Neural cell (in vitro differentiated cells): ENCODE measurements at regions not wholly inside any gene's neighbourhood (a gene's known extent, or its start where the extent isn't known, plus 50 kb on each side); places are given as distances from the start of the nearest gene placed in this dataset.

ENCODE experiments used
- H2AFZ ChIP-seq: fragments of 200-600, 300-800 bp; sonication (generic), shearing (Covaris generic); 2 replicates; pipeline ENCODE4 v1.6.0; 2014; ENCODE audit warnings: low read depth, mild to moderate bottlenecking, antibody characterized with exemption, low read length, moderate library complexity
- H3F3A ChIP-seq: fragments of 200-600 bp; shearing (Covaris generic); 2 replicates; pipeline ENCODE4 v1.6.1; 2016; ENCODE audit warnings: mild to moderate bottlenecking, moderate library complexity, mixed read lengths, antibody characterized with exemption, low read length; ENCODE audit not compliant: insufficient read depth, poor library complexity, severe bottlenecking
- H3K27ac ChIP-seq: fragments of 200-600, 300-800 bp; sonication (generic), shearing (Covaris generic); 2 replicates; pipeline ENCODE4 v1.5.1; 2014; ENCODE audit warnings: mild to moderate bottlenecking, low read length, moderate library complexity
- H3K27me3 ChIP-seq: fragments of 300-800, 200-600 bp; sonication (generic), shearing (Covaris generic); 2 replicates; pipeline ENCODE4 v1.6.0; 2014; ENCODE audit warnings: mild to moderate bottlenecking, low read depth, low read length, moderate library complexity; ENCODE audit not compliant: insufficient read depth
- H3K36me3 ChIP-seq: fragments of 300-800, 200-600 bp; sonication (generic), shearing (Covaris generic); 2 replicates; pipeline ENCODE4 v1.5.1; 2014; ENCODE audit warnings: mild to moderate bottlenecking, antibody characterized with exemption, low read length, moderate library complexity; ENCODE audit not compliant: insufficient read depth
- H3K4me2 ChIP-seq: fragments of 300-800, 200-600 bp; sonication (generic), shearing (Covaris generic); 2 replicates; pipeline ENCODE4 v1.6.0; 2014; ENCODE audit warnings: mild to moderate bottlenecking, low read length
- H3K4me3 ChIP-seq: fragments of 300-800, 200-600 bp; sonication (generic), shearing (Covaris generic); 2 replicates; pipeline ENCODE4 v1.5.1; 2014; ENCODE audit warnings: mild to moderate bottlenecking, low read length, moderate library complexity
- H3K79me2 ChIP-seq: fragments of 200-600 bp; shearing (Covaris generic); replicated peaks from 2 replicates; pipeline ENCODE4 v1.6.0; 2014; ENCODE audit warnings: mild to moderate bottlenecking, low read length, moderate library complexity; ENCODE audit not compliant: insufficient read depth
- H3K9ac ChIP-seq: fragments of 300-800, 200-600 bp; sonication (generic), shearing (Covaris generic); 2 replicates; pipeline ENCODE4 v1.6.1; 2016; ENCODE audit warnings: mild to moderate bottlenecking, low read length, mixed read lengths
- H3K9me2 ChIP-seq: fragments of 200-600 bp; shearing (Covaris generic); 2 replicates; pipeline ENCODE4 v1.6.1; 2016; ENCODE audit warnings: mild to moderate bottlenecking, low read length, mixed read lengths; ENCODE audit not compliant: insufficient read depth
- H3K9me3 ChIP-seq: fragments of 200-600, 300-800 bp; sonication (generic), shearing (Covaris generic); 2 replicates; pipeline ENCODE4 v1.6.1; 2016; ENCODE audit warnings: mild to moderate bottlenecking, mixed run types, low read length, moderate library complexity, mixed read lengths
- H4K20me1 ChIP-seq: fragments of 200-600 bp; shearing (Covaris generic); 2 replicates; pipeline ENCODE4 v1.6.1; 2016; ENCODE audit warnings: mild to moderate bottlenecking, mixed run types; ENCODE audit not compliant: insufficient read depth
- CTCF ChIP-seq: fragments of 450-650 bp; IDR thresholded peaks from 2 replicates; pipeline ENCODE4 v1.5.1; 2014; ENCODE audit warnings: antibody characterized with exemption, mild to moderate bottlenecking, moderate library complexity; ENCODE audit not compliant: poor library complexity, severe bottlenecking
- EP300 ChIP-seq: fragments of 450-650 bp; conservative IDR thresholded peaks from 2 replicates; pipeline ENCODE4 v1.6.1; 2014; ENCODE audit warnings: antibody characterized with exemption, mild to moderate bottlenecking, moderate library complexity; ENCODE audit not compliant: poor library complexity, severe bottlenecking
- EZH2 ChIP-seq: fragments of 200-600, 300-800 bp; shearing (Covaris generic), sonication (generic); IDR thresholded peaks from 2 replicates; pipeline ENCODE4 v1.6.1; 2014; ENCODE audit warnings: antibody characterized with exemption, low read length, borderline replicate concordance, mild to moderate bottlenecking; ENCODE audit not compliant: insufficient read depth, poor library complexity, severe bottlenecking
- MXI1 ChIP-seq: fragments of 450-650 bp; conservative IDR thresholded peaks from 2 replicates; pipeline ENCODE4 v1.6.1; 2014; ENCODE audit warnings: antibody characterized with exemption, mild to moderate bottlenecking; ENCODE audit not compliant: poor library complexity, severe bottlenecking
- POLR2AphosphoS5 ChIP-seq: IDR thresholded peaks from 2 replicates; pipeline ENCODE4 v1.6.1; 2012
- RAD21 ChIP-seq: fragments of 450-650 bp; conservative IDR thresholded peaks from 2 replicates; pipeline ENCODE4 v1.6.1; 2014; ENCODE audit warnings: antibody characterized with exemption, mild to moderate bottlenecking, moderate library complexity
- SMC3 ChIP-seq: fragments of 450-650 bp; conservative IDR thresholded peaks from 2 replicates; pipeline ENCODE4 v1.6.1; 2014; ENCODE audit warnings: antibody characterized with exemption, mild to moderate bottlenecking, moderate library complexity; ENCODE audit not compliant: poor library complexity
- TAF1 ChIP-seq: IDR thresholded peaks from 2 replicates; pipeline ENCODE4 v1.6.1; 2012; ENCODE audit warnings: low read depth
- TF ChIP-seq, protein P1 (sequence below): IDR thresholded peaks from 2 replicates; pipeline ENCODE4 v1.6.1; 2012; ENCODE audit warnings: borderline replicate concordance

DNA sequence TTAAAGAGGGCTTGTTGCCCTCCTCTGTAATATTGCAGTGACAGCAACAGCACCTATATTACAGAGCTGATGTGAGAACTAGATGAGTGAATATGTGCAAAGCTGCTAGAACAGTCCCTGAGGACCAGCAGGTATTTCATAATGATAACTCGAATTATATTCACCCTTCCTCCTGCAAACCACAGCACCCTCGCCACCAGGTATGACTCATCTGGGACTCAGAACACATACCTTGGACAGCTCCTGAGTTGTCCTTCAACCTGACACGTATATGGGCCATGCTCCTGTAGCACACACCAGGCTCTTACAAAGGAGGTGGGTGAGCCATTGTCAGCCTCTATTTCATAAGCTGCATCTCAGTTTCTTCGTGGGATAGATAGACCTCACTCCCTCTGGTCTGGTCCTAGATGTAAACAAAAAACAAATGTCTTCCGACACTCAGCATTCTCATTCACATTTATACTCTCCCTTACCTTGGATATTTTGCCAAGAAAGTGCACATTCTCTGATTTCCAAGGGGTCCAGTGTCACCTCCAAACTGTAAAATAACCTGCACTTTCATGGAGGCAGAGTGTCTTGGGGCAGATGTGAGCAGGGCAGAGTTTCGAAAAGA, 124.5 kb downstream of the TLE3 start:
- Histone ChIP-seq H3K27me3 (no peaks in the 10 kb centered on the region), H3K9me2 (no peaks in the 10 kb centered on the region), H3K4me2 (no peak overlapping the region), H3K4me3 (no peak overlapping the region), H3K27ac (no peak overlapping the region), H3K9me3 (no peaks in the 10 kb centered on the region), H4K20me1 (no peaks in the 10 kb centered on the region), H3F3A (no peaks in the 10 kb centered on the region), H2AFZ (no peak overlapping the region), H3K79me2 (no peaks in the 10 kb centered on the region), H3K36me3 (no peaks in the 10 kb centered on the region), H3K9ac (no peak overlapping the region)
- TF ChIP-seq POLR2AphosphoS5 (no peak), RAD21 (no peak), CTCF (no peak), EP300 (no peak), MXI1 (no peak), SMC3 (no peak), EZH2 (no peak), TAF1 (no peak)
- TF ChIP-seq, protein P1, sequence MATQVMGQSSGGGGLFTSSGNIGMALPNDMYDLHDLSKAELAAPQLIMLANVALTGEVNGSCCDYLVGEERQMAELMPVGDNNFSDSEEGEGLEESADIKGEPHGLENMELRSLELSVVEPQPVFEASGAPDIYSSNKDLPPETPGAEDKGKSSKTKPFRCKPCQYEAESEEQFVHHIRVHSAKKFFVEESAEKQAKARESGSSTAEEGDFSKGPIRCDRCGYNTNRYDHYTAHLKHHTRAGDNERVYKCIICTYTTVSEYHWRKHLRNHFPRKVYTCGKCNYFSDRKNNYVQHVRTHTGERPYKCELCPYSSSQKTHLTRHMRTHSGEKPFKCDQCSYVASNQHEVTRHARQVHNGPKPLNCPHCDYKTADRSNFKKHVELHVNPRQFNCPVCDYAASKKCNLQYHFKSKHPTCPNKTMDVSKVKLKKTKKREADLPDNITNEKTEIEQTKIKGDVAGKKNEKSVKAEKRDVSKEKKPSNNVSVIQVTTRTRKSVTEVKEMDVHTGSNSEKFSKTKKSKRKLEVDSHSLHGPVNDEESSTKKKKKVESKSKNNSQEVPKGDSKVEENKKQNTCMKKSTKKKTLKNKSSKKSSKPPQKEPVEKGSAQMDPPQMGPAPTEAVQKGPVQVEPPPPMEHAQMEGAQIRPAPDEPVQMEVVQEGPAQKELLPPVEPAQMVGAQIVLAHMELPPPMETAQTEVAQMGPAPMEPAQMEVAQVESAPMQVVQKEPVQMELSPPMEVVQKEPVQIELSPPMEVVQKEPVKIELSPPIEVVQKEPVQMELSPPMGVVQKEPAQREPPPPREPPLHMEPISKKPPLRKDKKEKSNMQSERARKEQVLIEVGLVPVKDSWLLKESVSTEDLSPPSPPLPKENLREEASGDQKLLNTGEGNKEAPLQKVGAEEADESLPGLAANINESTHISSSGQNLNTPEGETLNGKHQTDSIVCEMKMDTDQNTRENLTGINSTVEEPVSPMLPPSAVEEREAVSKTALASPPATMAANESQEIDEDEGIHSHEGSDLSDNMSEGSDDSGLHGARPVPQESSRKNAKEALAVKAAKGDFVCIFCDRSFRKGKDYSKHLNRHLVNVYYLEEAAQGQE = no peak

DNA sequence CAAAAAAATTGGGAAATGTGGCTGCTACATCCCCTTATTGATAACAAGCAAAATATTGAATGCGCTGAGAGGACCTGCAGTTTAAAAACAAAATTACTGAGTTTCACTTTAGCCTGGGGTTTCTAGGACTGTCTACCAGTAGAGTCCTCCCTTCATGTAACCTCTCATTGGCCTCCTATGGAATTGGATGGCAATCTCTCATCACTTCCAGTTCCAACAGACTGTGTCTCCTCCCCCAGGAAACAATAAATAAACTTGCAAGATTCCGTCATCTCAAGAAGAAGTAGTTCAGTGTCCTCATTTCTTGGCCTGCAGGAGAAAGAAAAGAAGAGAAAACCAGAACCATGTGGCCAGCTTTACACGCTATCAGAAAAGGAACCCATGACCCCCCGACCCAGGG, 123.8 kb downstream of the TLE3 start:
- no peak overlapping the region for H3K9ac ChIP-seq
- no peaks in the 10 kb centered on the region for H3K9me3 ChIP-seq
- TF ChIP-seq POLR2AphosphoS5 (no peak), RAD21 (no peak), TAF1 (no peak), SMC3 (no peak), MXI1 (no peak), CTCF (no peak), EZH2 (no peak), EP300 (no peak)
- TF ChIP-seq, protein P1 = no peak
- no peaks in the 10 kb centered on the region for H3K79me2 ChIP-seq
- no peak overlapping the region for H2AFZ ChIP-seq
- no peaks in the 10 kb centered on the region for H3K36me3 ChIP-seq
- H3K27me3 ChIP-seq = no peaks in the 10 kb centered on the region
- no peaks in the 10 kb centered on the region for H3F3A ChIP-seq
- no peak overlapping the region for H3K27ac ChIP-seq
- H3K4me3 ChIP-seq = no peak overlapping the region
- H3K4me2 ChIP-seq = no peak overlapping the region
- H3K9me2 ChIP-seq = no peaks in the 10 kb centered on the region
- no peaks in the 10 kb centered on the region for H4K20me1 ChIP-seq
